Activated CD4-positive, alpha-beta T cell treated with anti-CD3 and anti-CD28 coated beads for 4 hours (primary cell): ENCODE measurements at regions not wholly inside any gene's neighbourhood (a gene's known extent, or its start where the extent isn't known, plus 50 kb on each side); places are given as distances from the start of the nearest gene placed in this dataset.

Source experiments
- DNase-seq, 2 donors: peaks; one replicate each; pipeline ENCODE4 v3.0.0-alpha.2; 2020

- DNase-seq: no peak
These were observed 52.8 kb upstream of the FBXL7 start for GRCh38 chr5:15447209-15447608.

GRCh38 chr5:15446552-15446951 is 53.4 kb upstream of the FBXL7 start:
- no peak for DNase-seq

GRCh38 chr5:15442193-15442570 is 57.8 kb upstream of the FBXL7 start:
- DNase-seq: no peak

GRCh38 chr5:15441433-15442192 is 58.4 kb upstream of the FBXL7 start:
- no peak for DNase-seq

GRCh38 chr5:15440434-15440833 is 59.5 kb upstream of the FBXL7 start:
- DNase-seq: no peak

GRCh38 chr5:15439801-15440200 is 60.2 kb upstream of the FBXL7 start:
- no peak for DNase-seq

GRCh38 chr5:15433709-15434108 is 66.3 kb upstream of the FBXL7 start:
- DNase-seq: no peak

- DNase-seq: no peak
These were observed 68.1 kb upstream of the FBXL7 start for GRCh38 chr5:15431923-15432322.

- no peak for DNase-seq
These were observed 74.2 kb upstream of the FBXL7 start for GRCh38 chr5:15425766-15426165.

- no peak for DNase-seq
These were observed 75.2 kb upstream of the FBXL7 start for GRCh38 chr5:15424769-15425168.

GRCh38 chr5:15421921-15422412 is 78.0 kb upstream of the FBXL7 start:
- DNase-seq: no peak

- no peak for DNase-seq
These were observed 78.6 kb upstream of the FBXL7 start for GRCh38 chr5:15421381-15421780.

GRCh38 chr5:15420201-15420600 is 79.8 kb upstream of the FBXL7 start:
- DNase-seq: no peak

GRCh38 chr5:15417156-15417555 is 82.8 kb upstream of the FBXL7 start:
- no peak for DNase-seq

GRCh38 chr5:15406478-15406877 is 93.5 kb upstream of the FBXL7 start:
- no peak for DNase-seq

GRCh38 chr5:15393146-15393545 is 106.8 kb upstream of the FBXL7 start:
- DNase-seq: no peak

- DNase-seq: no peak
These were observed 108.1 kb upstream of the FBXL7 start for GRCh38 chr5:15391704-15392397.

GRCh38 chr5:15388866-15389265 is 111.1 kb upstream of the FBXL7 start:
- DNase-seq: no peak

- no peak for DNase-seq
These were observed 112.0 kb upstream of the FBXL7 start for GRCh38 chr5:15387931-15388524.

GRCh38 chr5:15386122-15386521 is 113.9 kb upstream of the FBXL7 start:
- DNase-seq: no peak

- no peak for DNase-seq
These were observed 114.4 kb upstream of the FBXL7 start for GRCh38 chr5:15385553-15385952.

GRCh38 chr5:15385037-15385436 is 114.9 kb upstream of the FBXL7 start:
- DNase-seq: no peak

GRCh38 chr5:15384581-15384980 is 115.4 kb upstream of the FBXL7 start:
- no peak for DNase-seq

GRCh38 chr5:15384176-15384575 is 115.8 kb upstream of the FBXL7 start:
- DNase-seq: no peak
